H9 (cell line): ENCODE measurements at regions not wholly inside any gene's neighbourhood (a gene's known extent, or its start where the extent isn't known, plus 50 kb on each side); places are given as distances from the start of the nearest gene placed in this dataset.

Experiments used
- DNase-seq: peaks from one replicate; pipeline ENCODE4 v3.0.0-alpha.2; 2017
- H2AFZ ChIP-seq: one replicate; pipeline ENCODE4 v1.6.1; 2013; ENCODE audit warnings: mild to moderate bottlenecking, low read length, control low read depth, moderate library complexity
- H2AK5ac ChIP-seq: 2 replicates; pipeline ENCODE4 v1.6.1; 2013; ENCODE audit warnings: low read length, control low read depth, mixed read lengths; ENCODE audit not compliant: insufficient read length
- H2BK120ac ChIP-seq: one replicate; pipeline ENCODE4 v1.6.1; 2013; ENCODE audit warnings: low read depth, mild to moderate bottlenecking, low read length, control low read depth, inconsistent platforms; ENCODE audit not compliant: poor library complexity, severe bottlenecking
- H2BK12ac ChIP-seq: 2 replicates; pipeline ENCODE4 v1.6.1; 2013; ENCODE audit warnings: low read length, control low read depth, mixed read lengths, low read depth; ENCODE audit not compliant: insufficient read length
- H2BK15ac ChIP-seq: 2 replicates; pipeline ENCODE4 v1.6.1; 2013; ENCODE audit warnings: low read depth, low read length, control low read depth
- H2BK20ac ChIP-seq: one replicate; pipeline ENCODE4 v1.6.1; 2013; ENCODE audit warnings: low read depth, mild to moderate bottlenecking, low read length, control low read depth, inconsistent platforms; ENCODE audit not compliant: poor library complexity, severe bottlenecking
- H2BK5ac ChIP-seq: 2 replicates; pipeline ENCODE4 v1.6.1; 2013; ENCODE audit warnings: low read length, control low read depth, mixed read lengths; ENCODE audit not compliant: insufficient read length
- H3K14ac ChIP-seq: 2 replicates; pipeline ENCODE4 v1.6.1; 2013; ENCODE audit warnings: low read length, control low read depth; ENCODE audit not compliant: insufficient read depth
- H3K18ac ChIP-seq: 2 replicates; pipeline ENCODE4 v1.6.1; 2013; ENCODE audit warnings: low read depth, mild to moderate bottlenecking, mixed read lengths, low read length, control low read depth; ENCODE audit not compliant: insufficient read length
- H3K23ac ChIP-seq: 2 replicates; pipeline ENCODE4 v1.6.1; 2013; ENCODE audit warnings: low read length, control low read depth, mixed read lengths, low read depth; ENCODE audit not compliant: insufficient read length
- H3K23me2 ChIP-seq: 2 replicates; pipeline ENCODE4 v1.6.1; 2013; ENCODE audit warnings: low read depth, mild to moderate bottlenecking, mixed read lengths, low read length, control low read depth; ENCODE audit not compliant: insufficient read length, poor library complexity, severe bottlenecking
- H3K27ac ChIP-seq: 2 replicates; pipeline ENCODE4 v1.5.1; 2013; ENCODE audit warnings: low read length, control low read depth, mixed read lengths, low read depth; ENCODE audit not compliant: insufficient read length
- H3K27me3 ChIP-seq: 2 replicates; pipeline ENCODE4 v1.6.1; 2013; ENCODE audit warnings: low read length, control low read depth, inconsistent platforms; ENCODE audit not compliant: insufficient read depth
- H3K4ac ChIP-seq: 2 replicates; pipeline ENCODE4 v1.6.1; 2013; ENCODE audit warnings: low read depth, mild to moderate bottlenecking, control low read depth, inconsistent platforms, low read length, moderate library complexity
- H3K4me1 ChIP-seq: 2 replicates; pipeline ENCODE4 v1.6.1; 2013; ENCODE audit warnings: low read length, control low read depth, inconsistent platforms; ENCODE audit not compliant: insufficient read depth
- H3K4me2 ChIP-seq: 2 replicates; pipeline ENCODE4 v1.6.1; 2013; ENCODE audit warnings: low read length, control low read depth, mixed read lengths; ENCODE audit not compliant: insufficient read length, insufficient read depth
- H3K56ac ChIP-seq: 2 replicates; pipeline ENCODE4 v1.6.1; 2013; ENCODE audit warnings: low read depth, mild to moderate bottlenecking, mixed read lengths, low read length, control low read depth; ENCODE audit not compliant: insufficient read length
- H3K79me1 ChIP-seq: 2 replicates; pipeline ENCODE4 v1.6.1; 2013; ENCODE audit warnings: low read depth, mild to moderate bottlenecking, moderate library complexity, low read length, control low read depth, inconsistent platforms; ENCODE audit not compliant: insufficient read depth, poor library complexity, severe bottlenecking
- H3K79me2 ChIP-seq: 2 replicates; pipeline ENCODE4 v1.6.1; 2013; ENCODE audit warnings: low read length, control low read depth, inconsistent platforms; ENCODE audit not compliant: insufficient read depth
- H3K9ac ChIP-seq: 2 replicates; pipeline ENCODE4 v1.6.1; 2013; ENCODE audit warnings: low read length, control low read depth, mixed read lengths; ENCODE audit not compliant: insufficient read length; ENCODE audit errors: extremely low read depth
- H3K9me3 ChIP-seq: one replicate; pipeline ENCODE4 v1.6.1; 2013; ENCODE audit warnings: low read depth, low read length, inconsistent platforms; ENCODE audit not compliant: control insufficient read depth
- H3T11ph ChIP-seq: one replicate; pipeline ENCODE4 v1.6.1; 2013; ENCODE audit warnings: mild to moderate bottlenecking, low read length, control low read depth, inconsistent platforms
- H4K20me1 ChIP-seq: one replicate; pipeline ENCODE4 v1.6.1; 2013; ENCODE audit not compliant: control insufficient read depth, insufficient read length, insufficient read depth
- H4K5ac ChIP-seq: 2 replicates; pipeline ENCODE4 v1.6.1; 2013; ENCODE audit warnings: low read depth, mild to moderate bottlenecking, mixed read lengths, low read length, control low read depth; ENCODE audit not compliant: insufficient read length
- H4K8ac ChIP-seq: replicated peaks from 2 replicates; pipeline ENCODE4 v1.6.1; 2013; ENCODE audit warnings: low read length, control low read depth, mixed read lengths, low read depth; ENCODE audit not compliant: insufficient read length
- H4K91ac ChIP-seq: 2 replicates; pipeline ENCODE4 v1.6.1; 2013; ENCODE audit warnings: low read depth, mild to moderate bottlenecking, moderate library complexity, mixed read lengths, low read length, control low read depth; ENCODE audit not compliant: insufficient read length
- H3K27ac Mint-ChIP-seq, 3 experiments: 2 replicates in 2 of 3; 3 replicates in 1 of 3; pipeline ENCODE4 v1.8.0; 2020 to 2021; ENCODE audit warnings: mixed read lengths in 3 of 3, mild to moderate bottlenecking in 1 of 3, moderate library complexity in 1 of 3
- H3K27me3 Mint-ChIP-seq: 2 replicates; pipeline ENCODE4 v1.8.0; 2021; ENCODE audit warnings: low read depth, mild to moderate bottlenecking, moderate library complexity, mixed read lengths
- H3K36me3 Mint-ChIP-seq, 3 experiments: 2 replicates in 2 of 3; 3 replicates in 1 of 3; pipeline ENCODE4 v1.8.0; 2020 to 2021; ENCODE audit warnings: low read depth in 3 of 3, mixed read lengths in 3 of 3; ENCODE audit not compliant: insufficient read depth in 1 of 3
- H3K4me1 Mint-ChIP-seq, 2 experiments: 2 replicates each; pipeline ENCODE4 v1.8.0; 2020; ENCODE audit warnings: mixed read lengths in 2 of 2
- H3K4me3 Mint-ChIP-seq, 2 experiments: 2 replicates in 1 of 2; 3 replicates in 1 of 2; pipeline ENCODE4 v1.8.0; 2020 to 2021; ENCODE audit warnings: mild to moderate bottlenecking in 2 of 2, mixed read lengths in 2 of 2, moderate library complexity in 1 of 2
- H3K9me3 Mint-ChIP-seq, 2 experiments: 2 replicates in 1 of 2; 3 replicates in 1 of 2; pipeline ENCODE4 v1.8.0; 2020; ENCODE audit warnings: mild to moderate bottlenecking in 2 of 2, mixed read lengths in 2 of 2, moderate library complexity in 1 of 2
- CTCF ChIP-seq: fragments of 200-600 bp; sonication (generic); conservative IDR thresholded peaks from 3 replicates; pipeline ENCODE4 v1.8.0; 2021; ENCODE audit warnings: antibody characterized with exemption, mild to moderate bottlenecking
- WGBS: extraction: QIAGEN DNeasy Blood & Tissue Kit; methylation state at CpG from one replicate; pipeline ENCODE4 v1.1.7; 2013; ENCODE audit warnings: missing lambda C conversion rate, low lambda C conversion rate, mixed read lengths; ENCODE audit not compliant: insufficient read length; ENCODE audit errors: extremely low coverage; 5-methylcytosine and 5-hydroxymethylcytosine counted together

- no peak overlapping the region for H4K91ac ChIP-seq
- H3K18ac ChIP-seq, result no peak overlapping the region
- H2AK5ac ChIP-seq, result no peak overlapping the region
- H3K23ac ChIP-seq, result no peak overlapping the region
- Mint-ChIP-seq H3K36me3 (no peaks in the 10 kb centered on the region), H3K9me3 (no peaks in the 10 kb centered on the region), H3K27ac (no peak overlapping the region), H3K27me3 (no peaks in the 10 kb centered on the region), H3K4me3 (no peak overlapping the region), H3K4me1 (peaks cover 14 to 22% of the 10 kb centered on the region in 2 experiments)
- no peak overlapping the region for H3T11ph ChIP-seq
- no peak overlapping the region for H2BK20ac ChIP-seq
- H3K79me1 ChIP-seq, result no peaks in the 10 kb centered on the region
- no peak overlapping the region for H4K5ac ChIP-seq
- H3K14ac ChIP-seq, result no peak overlapping the region
- DNase-seq, result no peak
- no peaks in the 10 kb centered on the region for H3K9me3 ChIP-seq
- H4K20me1 ChIP-seq, result no peaks in the 10 kb centered on the region
- no peak overlapping the region for H3K56ac ChIP-seq
- H3K9ac ChIP-seq, result no peak overlapping the region
- H4K8ac ChIP-seq, result no peak overlapping the region
- H3K4me2 ChIP-seq, result no peak overlapping the region
- H2AFZ ChIP-seq, result no peak overlapping the region
- no peaks in the 10 kb centered on the region for H3K23me2 ChIP-seq
- H3K27ac ChIP-seq, result no peak overlapping the region
- WGBS, result no CpG with 5 or more reads among the region's 4 CpGs
- no peak overlapping the region for H3K4ac ChIP-seq
- H2BK5ac ChIP-seq, result no peak overlapping the region
- no peaks in the 10 kb centered on the region for H3K79me2 ChIP-seq
- no peak overlapping the region for H2BK15ac ChIP-seq
- no peaks in the 10 kb centered on the region for H3K27me3 ChIP-seq
- peaks cover 3% of the 10 kb centered on the region for H3K4me1 ChIP-seq
- H2BK12ac ChIP-seq, result no peak overlapping the region
- TF ChIP-seq CTCF, result no peak
- no peak overlapping the region for H2BK120ac ChIP-seq
Observed at GRCh38 chr3:102181175-102181920, 253.5 kb upstream of the ZPLD1 start.
